ENCODE measurements at regions not wholly inside any gene's neighbourhood (a gene's known extent, or its start where the extent isn't known, plus 50 kb on each side); places are given as distances from the start of the nearest gene placed in this dataset.

GRCh38 chr4:31370866-31371465, 650.8 kb downstream of the PCDH7 start:
- Histone ChIP-seq H3K4me1 (ENCODE audit: insufficient read depth, low read length) (no peaks in the 10 kb centered on the region), H3K9me3 (ENCODE audit: control insufficient read depth, insufficient read depth, low read length) (no peaks in the 10 kb centered on the region), H3K9ac (ENCODE audit: low read depth, low read length) (no peak overlapping the region), H3K36me3 (ENCODE audit: insufficient read depth, low read length) (no peaks in the 10 kb centered on the region)

GRCh38 chr4:31374256-31374960, 654.2 kb downstream of the PCDH7 start:
- H3K9ac ChIP-seq (ENCODE audit: low read depth, low read length): no peak overlapping the region
- no peaks in the 10 kb centered on the region for H3K4me1 ChIP-seq (ENCODE audit: insufficient read depth, low read length)
- H3K9me3 ChIP-seq (ENCODE audit: control insufficient read depth, insufficient read depth, low read length): no peaks in the 10 kb centered on the region
- H3K36me3 ChIP-seq (ENCODE audit: insufficient read depth, low read length): no peaks in the 10 kb centered on the region

- no peaks in the 10 kb centered on the region for H3K4me1 ChIP-seq (ENCODE audit: insufficient read depth, low read length)
- no peaks in the 10 kb centered on the region for H3K9me3 ChIP-seq (ENCODE audit: control insufficient read depth, insufficient read depth, low read length)
- H3K36me3 ChIP-seq (ENCODE audit: insufficient read depth, low read length): no peaks in the 10 kb centered on the region
- H3K9ac ChIP-seq (ENCODE audit: low read depth, low read length): no peak overlapping the region
Observed at GRCh38 chr4:31375936-31376335, 655.8 kb downstream of the PCDH7 start.

GRCh38 chr4:31379364-31379763, 659.2 kb downstream of the PCDH7 start:
- Histone ChIP-seq H3K9ac (ENCODE audit: low read depth, low read length) (no peak overlapping the region), H3K9me3 (ENCODE audit: control insufficient read depth, insufficient read depth, low read length) (no peaks in the 10 kb centered on the region), H3K4me1 (ENCODE audit: insufficient read depth, low read length) (no peaks in the 10 kb centered on the region), H3K36me3 (ENCODE audit: insufficient read depth, low read length) (no peaks in the 10 kb centered on the region)

GRCh38 chr4:31383767-31384166, 663.6 kb downstream of the PCDH7 start:
- Histone ChIP-seq H3K36me3 (ENCODE audit: insufficient read depth, low read length) (no peaks in the 10 kb centered on the region), H3K9ac (ENCODE audit: low read depth, low read length) (no peak overlapping the region), H3K4me1 (ENCODE audit: insufficient read depth, low read length) (no peaks in the 10 kb centered on the region), H3K9me3 (ENCODE audit: control insufficient read depth, insufficient read depth, low read length) (no peaks in the 10 kb centered on the region)

GRCh38 chr4:31390849-31391248, 670.7 kb downstream of the PCDH7 start:
- H3K9ac ChIP-seq (ENCODE audit: low read depth, low read length): no peak overlapping the region
- no peaks in the 10 kb centered on the region for H3K36me3 ChIP-seq (ENCODE audit: insufficient read depth, low read length)
- no peaks in the 10 kb centered on the region for H3K9me3 ChIP-seq (ENCODE audit: control insufficient read depth, insufficient read depth, low read length)
- no peaks in the 10 kb centered on the region; the same call in 1 of the 2 replicates for H3K4me1 ChIP-seq (ENCODE audit: insufficient read depth, low read length)

GRCh38 chr4:31391976-31392375, 671.8 kb downstream of the PCDH7 start:
- no peaks in the 10 kb centered on the region; the same call in 1 of the 2 replicates for H3K4me1 ChIP-seq (ENCODE audit: insufficient read depth, low read length)
- no peaks in the 10 kb centered on the region for H3K9me3 ChIP-seq (ENCODE audit: control insufficient read depth, insufficient read depth, low read length)
- no peaks in the 10 kb centered on the region for H3K36me3 ChIP-seq (ENCODE audit: insufficient read depth, low read length)
- H3K9ac ChIP-seq (ENCODE audit: low read depth, low read length): no peak overlapping the region

- H3K4me1 ChIP-seq (ENCODE audit: insufficient read depth, low read length): no peaks in the 10 kb centered on the region; the same call in 1 of the 2 replicates
- no peaks in the 10 kb centered on the region for H3K9me3 ChIP-seq (ENCODE audit: control insufficient read depth, insufficient read depth, low read length)
- H3K9ac ChIP-seq (ENCODE audit: low read depth, low read length): no peak overlapping the region
- H3K36me3 ChIP-seq (ENCODE audit: insufficient read depth, low read length): no peaks in the 10 kb centered on the region
Observed at GRCh38 chr4:31392923-31393322, 672.8 kb downstream of the PCDH7 start.

GRCh38 chr4:31408121-31408520, 688.0 kb downstream of the PCDH7 start:
- H3K9me3 ChIP-seq (ENCODE audit: control insufficient read depth, insufficient read depth, low read length): no peaks in the 10 kb centered on the region
- no peak overlapping the region for H3K9ac ChIP-seq (ENCODE audit: low read depth, low read length)
- no peaks in the 10 kb centered on the region for H3K4me1 ChIP-seq (ENCODE audit: insufficient read depth, low read length)
- no peaks in the 10 kb centered on the region for H3K36me3 ChIP-seq (ENCODE audit: insufficient read depth, low read length)

- H3K4me1 ChIP-seq (ENCODE audit: insufficient read depth, low read length): no peaks in the 10 kb centered on the region
- no peak overlapping the region for H3K9ac ChIP-seq (ENCODE audit: low read depth, low read length)
- no peaks in the 10 kb centered on the region for H3K36me3 ChIP-seq (ENCODE audit: insufficient read depth, low read length)
- no peaks in the 10 kb centered on the region for H3K9me3 ChIP-seq (ENCODE audit: control insufficient read depth, insufficient read depth, low read length)
Observed at GRCh38 chr4:31411565-31411964, 691.4 kb downstream of the PCDH7 start.

- no peak overlapping the region for H3K9ac ChIP-seq (ENCODE audit: low read depth, low read length)
- H3K4me1 ChIP-seq (ENCODE audit: insufficient read depth, low read length): no peaks in the 10 kb centered on the region
- no peaks in the 10 kb centered on the region for H3K36me3 ChIP-seq (ENCODE audit: insufficient read depth, low read length)
- H3K9me3 ChIP-seq (ENCODE audit: control insufficient read depth, insufficient read depth, low read length): no peaks in the 10 kb centered on the region
Observed at GRCh38 chr4:31415629-31416028, 695.5 kb downstream of the PCDH7 start.

GRCh38 chr4:31416498-31416897, 696.3 kb downstream of the PCDH7 start:
- Histone ChIP-seq H3K36me3 (ENCODE audit: insufficient read depth, low read length) (no peaks in the 10 kb centered on the region), H3K9me3 (ENCODE audit: control insufficient read depth, insufficient read depth, low read length) (no peaks in the 10 kb centered on the region), H3K9ac (ENCODE audit: low read depth, low read length) (no peak overlapping the region), H3K4me1 (ENCODE audit: insufficient read depth, low read length) (no peaks in the 10 kb centered on the region)

- no peaks in the 10 kb centered on the region for H3K36me3 ChIP-seq (ENCODE audit: insufficient read depth, low read length)
- no peak overlapping the region for H3K9ac ChIP-seq (ENCODE audit: low read depth, low read length)
- no peaks in the 10 kb centered on the region for H3K4me1 ChIP-seq (ENCODE audit: insufficient read depth, low read length)
- H3K9me3 ChIP-seq (ENCODE audit: control insufficient read depth, insufficient read depth, low read length): no peaks in the 10 kb centered on the region
Observed at GRCh38 chr4:31417040-31417439, 696.9 kb downstream of the PCDH7 start.

- Histone ChIP-seq H3K9ac (ENCODE audit: low read depth, low read length) (no peak overlapping the region), H3K36me3 (ENCODE audit: insufficient read depth, low read length) (no peaks in the 10 kb centered on the region), H3K4me1 (ENCODE audit: insufficient read depth, low read length) (no peaks in the 10 kb centered on the region), H3K9me3 (ENCODE audit: control insufficient read depth, insufficient read depth, low read length) (no peaks in the 10 kb centered on the region)
Observed at GRCh38 chr4:31422006-31422405, 701.8 kb downstream of the PCDH7 start.

- Histone ChIP-seq H3K36me3 (ENCODE audit: insufficient read depth, low read length) (no peaks in the 10 kb centered on the region), H3K9ac (ENCODE audit: low read depth, low read length) (no peak overlapping the region), H3K4me1 (ENCODE audit: insufficient read depth, low read length) (no peaks in the 10 kb centered on the region), H3K9me3 (ENCODE audit: control insufficient read depth, insufficient read depth, low read length) (no peaks in the 10 kb centered on the region)
Observed at GRCh38 chr4:31427691-31428090, 707.5 kb downstream of the PCDH7 start.

Measured in ES-I3 (cell line).